A673 (cell line): ENCODE measurements at regions not wholly inside any gene's neighbourhood (a gene's known extent, or its start where the extent isn't known, plus 50 kb on each side); places are given as distances from the start of the nearest gene placed in this dataset.

Experiments
- BruUV-seq: library from RNA; stranded (reverse); fragments of 400-500 nt; replicated peaks from 2 replicates; lab custom pipeline; 2021; lab: Mats Ljungman, UMichigan
- CTCF ChIA-PET: fragments of 300-600 bp; sonication (Branson Sonifier 250); formaldehyde crosslinking; loops from one replicate; lab custom pipeline; 2022; ENCODE audit warnings: antibody characterized with exemption; lab: Charles Lee
- POLR2A ChIA-PET: fragments of 300-600 bp; sonication (Branson Sonifier 250); formaldehyde crosslinking; loops from one replicate; lab custom pipeline; 2022; ENCODE audit warnings: antibody characterized with exemption; ENCODE audit not compliant: low non-redundant PET; lab: Charles Lee
- DNase-seq: peaks from one replicate; pipeline ENCODE4 v3.0.0-alpha.2; 2015; ENCODE audit warnings: low spot score
- H3K27ac ChIP-seq: fragments of 200-600 bp; sonication (generic); 2 replicates; pipeline ENCODE4 v1.5.1; 2016; ENCODE audit warnings: mixed run types, low read depth, mild to moderate bottlenecking, mixed read lengths, antibody characterized with exemption, low read length; ENCODE audit not compliant: poor library complexity, severe bottlenecking
- H3K27me3 ChIP-seq: fragments of 200-600 bp; sonication (generic); replicated peaks from 2 replicates; pipeline ENCODE4 v1.6.1; 2017; ENCODE audit warnings: mixed run types, low read depth, mild to moderate bottlenecking, mixed read lengths, antibody characterized with exemption, low read length; ENCODE audit not compliant: insufficient read depth, poor library complexity
- H3K36me3 ChIP-seq: fragments of 200-600 bp; sonication (generic); 2 replicates; pipeline ENCODE4 v1.6.1; 2016; ENCODE audit warnings: mixed run types, mild to moderate bottlenecking, mixed read lengths, antibody characterized with exemption, low read length; ENCODE audit not compliant: insufficient read depth, poor library complexity, severe bottlenecking
- H3K4me1 ChIP-seq: fragments of 200-600 bp; sonication (generic); 2 replicates; pipeline ENCODE4 v1.6.1; 2017; ENCODE audit warnings: mixed run types, mild to moderate bottlenecking, mixed read lengths, antibody characterized with exemption, low read length; ENCODE audit not compliant: insufficient read depth, poor library complexity, severe bottlenecking
- H3K4me3 ChIP-seq: fragments of 200-600 bp; sonication (generic); 2 replicates; pipeline ENCODE4 v1.5.1; 2016; ENCODE audit warnings: low read depth, mixed run types, mild to moderate bottlenecking, mixed read lengths, low read length; ENCODE audit not compliant: poor library complexity, severe bottlenecking
- H3K9me3 ChIP-seq: fragments of 200-600 bp; sonication (generic); 2 replicates; pipeline ENCODE4 v1.6.1; 2016; ENCODE audit warnings: mixed run types, low read depth, mild to moderate bottlenecking, mixed read lengths, antibody characterized with exemption, low read length; ENCODE audit not compliant: poor library complexity, severe bottlenecking
- CTCF ChIP-seq: fragments of 300-800, 200-600 bp; sonication (generic); conservative IDR thresholded peaks from 2 replicates; pipeline ENCODE4 v1.5.1; 2017; ENCODE audit warnings: low read depth, mild to moderate bottlenecking, antibody characterized with exemption, low read length, moderate library complexity, mixed read lengths
- EZH2 ChIP-seq: fragments of 200-600 bp; sonication (generic); IDR thresholded peaks from 2 replicates; pipeline ENCODE4 v1.6.1; 2017; ENCODE audit warnings: borderline replicate concordance, low read depth, mild to moderate bottlenecking, mixed read lengths, antibody characterized with exemption, low read length; ENCODE audit not compliant: poor library complexity, severe bottlenecking
- intact Hi-C: fragments of 100-400 bp; cut with micrococcal nuclease; formaldehyde crosslinking; loops from one replicate; pipeline ENCODE4 v1.10.0; 2022; ENCODE audit not compliant: unreplicated experiment

GRCh38 chr6:23269436-23269835, 700.1 kb downstream of the HDGFL1 start:
- TF ChIP-seq EZH2 = no peak
- no peak for TF ChIP-seq CTCF
- intact Hi-C loops = no loop called here

GRCh38 chr6:23272536-23272935, 703.2 kb downstream of the HDGFL1 start:
- ChIA-PET POLR2A (no interaction called here), CTCF (no interaction called here)
- Histone ChIP-seq H3K4me1 (no peaks in the 10 kb centered on the region), H3K4me3 (no peak overlapping the region), H3K9me3 (no peaks in the 10 kb centered on the region), H3K27me3 (no peaks in the 10 kb centered on the region), H3K36me3 (no peaks in the 10 kb centered on the region), H3K27ac (no peak overlapping the region)
- no peak for TF ChIP-seq CTCF
- TF ChIP-seq EZH2 = no peak
- intact Hi-C loops = loop anchor here (1.0 kb wide), 1 partner anchor 41 kb away; no protein-coding TSS in a partner anchor
- no TSS peak for BruUV-seq
- DNase-seq = no peak

More at GRCh38 chr6:23269436-23269835, 700.1 kb downstream of the HDGFL1 start:
- no peak for DNase-seq
- Histone ChIP-seq H3K4me1 (no peaks in the 10 kb centered on the region), H3K36me3 (no peaks in the 10 kb centered on the region), H3K4me3 (no peak overlapping the region), H3K27me3 (no peaks in the 10 kb centered on the region), H3K9me3 (no peaks in the 10 kb centered on the region), H3K27ac (no peak overlapping the region)
- POLR2A ChIA-PET = no interaction called here
- CTCF ChIA-PET = no interaction called here
- no TSS peak for BruUV-seq

- H3K27me3 ChIP-seq = no peaks in the 10 kb centered on the region
- H3K27ac ChIP-seq = no peak overlapping the region
- no peak for TF ChIP-seq EZH2
- no peak for TF ChIP-seq CTCF
- peaks cover 11% of the 10 kb centered on the region for H3K4me1 ChIP-seq
- H3K36me3 ChIP-seq = no peaks in the 10 kb centered on the region
- CTCF ChIA-PET = no interaction called here
- no peaks in the 10 kb centered on the region for H3K9me3 ChIP-seq
- intact Hi-C loops = no loop called here
- H3K4me3 ChIP-seq = no peak overlapping the region
- POLR2A ChIA-PET = no interaction called here
- no peak for DNase-seq
- BruUV-seq = no TSS peak
Measured at GRCh38 chr6:23277521-23278179, 708.3 kb downstream of the HDGFL1 start.
